Smooth muscle cell of the brain vasculature (primary cell): ENCODE measurements at regions not wholly inside any gene's neighbourhood (a gene's known extent, or its start where the extent isn't known, plus 50 kb on each side); places are given as distances from the start of the nearest gene placed in this dataset.
"Not testable (repeated sequence)": the region's sequence is repeated elsewhere in the genome, so short reads cannot be mapped to it uniquely, and the experiment has no call there.

Experiments used
- DNase-seq: peaks from one replicate; pipeline ENCODE4 v3.0.0-alpha.2; 2012; ENCODE audit warnings: low read depth, low spot score

- DNase-seq = not testable (repeated sequence)
Observed at GRCh38 chr3:195635262-195635873, 51.6 kb upstream of the APOD start.

- not testable (repeated sequence) for DNase-seq
Observed at GRCh38 chr3:195634426-195635261, 50.9 kb upstream of the APOD start.
